Transverse colon (tissue), 3 donors: ENCODE measurements at regions not wholly inside any gene's neighbourhood (a gene's known extent, or its start where the extent isn't known, plus 50 kb on each side); places are given as distances from the start of the nearest gene placed in this dataset.

Experiments used
- CTCF ChIP-seq, 5 experiments: fragments of 200-600 bp in 3 of 5; fragments of 450-650 bp in 2 of 5; sonication (generic) in 3 of 5; IDR thresholded peaks; 1 replicate in 2 of 5; 2 replicates in 3 of 5; pipeline ENCODE4 v1.5.1; 2016 to 2017; ENCODE audit warnings: antibody characterized with exemption in 5 of 5, inconsistent platforms in 3 of 5, mild to moderate bottlenecking in 2 of 5, moderate library complexity in 1 of 5
- EP300 ChIP-seq: sonication (generic); formaldehyde crosslinking; IDR thresholded peaks from one replicate; pipeline ENCODE4 v1.6.1; 2017; ENCODE audit warnings: antibody characterized with exemption, low read depth

GRCh38 chr20:18929800-18930199, 116.2 kb downstream of the SCP2D1 start:
- TF ChIP-seq CTCF (IDR thresholded peaks at IDR 0.05) (no peak), EP300 (no peak)
